Adrenal gland (tissue), 5 donors: ENCODE measurements at regions not wholly inside any gene's neighbourhood (a gene's known extent, or its start where the extent isn't known, plus 50 kb on each side); places are given as distances from the start of the nearest gene placed in this dataset.

ENCODE experiments used
- POLR2A ChIP-seq, 2 donors: fragments of 450-650 bp; IDR thresholded peaks; one replicate each; pipeline ENCODE4 v1.6.1; 2017; ENCODE audit warnings: antibody characterized with exemption in 2 of 2, mild to moderate bottlenecking in 2 of 2, moderate library complexity in 1 of 2
- TF ChIP-seq, protein P1 (sequence below), 6 experiments: fragments of 450-650 bp in 4 of 6; fragments of 200-600 bp in 2 of 6; sonication (generic) in 1 of 6; IDR thresholded peaks; 1 replicate in 5 of 6; 2 replicates in 1 of 6; pipeline versions ENCODE4 v1.5.1 to v1.8.0; 2016 to 2021; ENCODE audit warnings: antibody characterized with exemption in 6 of 6, mild to moderate bottlenecking in 2 of 6, moderate library complexity in 1 of 6
- donor health status: DM: no; HTN: no; CAD: no.

DNA sequence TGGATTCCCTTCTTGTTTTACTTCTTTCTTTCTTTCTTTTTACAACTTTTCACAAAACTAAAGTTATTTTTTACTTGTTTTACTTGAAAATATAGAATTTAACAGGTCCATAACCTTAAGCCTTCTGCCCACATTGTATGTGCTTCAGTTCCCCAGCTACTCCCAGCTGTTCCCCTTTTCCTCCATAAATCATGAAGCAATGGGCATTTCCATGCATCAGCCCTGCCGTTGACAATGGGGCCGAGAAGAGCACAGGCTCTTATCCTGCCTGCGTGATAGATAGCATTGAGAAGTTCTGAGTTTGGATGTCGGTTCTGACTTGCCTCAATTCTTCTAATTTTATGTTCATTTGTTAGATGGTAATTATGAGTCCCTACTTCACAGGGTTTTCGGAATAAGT, 583.8 kb downstream of the CDH26 start:
- TF ChIP-seq, protein P1, sequence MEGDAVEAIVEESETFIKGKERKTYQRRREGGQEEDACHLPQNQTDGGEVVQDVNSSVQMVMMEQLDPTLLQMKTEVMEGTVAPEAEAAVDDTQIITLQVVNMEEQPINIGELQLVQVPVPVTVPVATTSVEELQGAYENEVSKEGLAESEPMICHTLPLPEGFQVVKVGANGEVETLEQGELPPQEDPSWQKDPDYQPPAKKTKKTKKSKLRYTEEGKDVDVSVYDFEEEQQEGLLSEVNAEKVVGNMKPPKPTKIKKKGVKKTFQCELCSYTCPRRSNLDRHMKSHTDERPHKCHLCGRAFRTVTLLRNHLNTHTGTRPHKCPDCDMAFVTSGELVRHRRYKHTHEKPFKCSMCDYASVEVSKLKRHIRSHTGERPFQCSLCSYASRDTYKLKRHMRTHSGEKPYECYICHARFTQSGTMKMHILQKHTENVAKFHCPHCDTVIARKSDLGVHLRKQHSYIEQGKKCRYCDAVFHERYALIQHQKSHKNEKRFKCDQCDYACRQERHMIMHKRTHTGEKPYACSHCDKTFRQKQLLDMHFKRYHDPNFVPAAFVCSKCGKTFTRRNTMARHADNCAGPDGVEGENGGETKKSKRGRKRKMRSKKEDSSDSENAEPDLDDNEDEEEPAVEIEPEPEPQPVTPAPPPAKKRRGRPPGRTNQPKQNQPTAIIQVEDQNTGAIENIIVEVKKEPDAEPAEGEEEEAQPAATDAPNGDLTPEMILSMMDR (IDR thresholded peaks at IDR 0.05), result no peak
- TF ChIP-seq POLR2A (IDR thresholded peaks at IDR 0.05), result no peak
